HCT116 (cell line): ENCODE measurements at regions not wholly inside any gene's neighbourhood (a gene's known extent, or its start where the extent isn't known, plus 50 kb on each side); places are given as distances from the start of the nearest gene placed in this dataset.

ENCODE experiments used
- ATAC-seq: fragments of 200-7000 bp; cut with Tn5 transposase; 2 replicates; pipeline ENCODE4 v1.9.1; 2020; ENCODE audit warnings: mild to moderate bottlenecking, moderate library complexity
- BruUV-seq: library from RNA; stranded (reverse); fragments of 400-500 nt; replicated peaks from 2 replicates; lab custom pipeline; 2021; lab: Mats Ljungman, UMichigan
- CTCF ChIA-PET: fragments of 300-600 bp; sonication (Branson Sonifier 250); formaldehyde crosslinking; loops from one replicate; lab custom pipeline; 2021; ENCODE audit warnings: antibody characterized with exemption; lab: Charles Lee
- POLR2A ChIA-PET: fragments of 300-600, 350-600 bp; sonication (Branson Sonifier 250); formaldehyde crosslinking; loops from one replicate; lab custom pipeline; 2021; ENCODE audit warnings: antibody characterized with exemption; lab: Charles Lee
- RAD21 ChIA-PET, 2 experiments: fragments of 300-600 bp; sonication (Branson Sonifier 250); formaldehyde crosslinking; loops; one replicate each; lab custom pipeline; 2023; ENCODE audit warnings: low total read pairs in 2 of 2; ENCODE audit not compliant: uncharacterized antibody in 2 of 2, unreplicated experiment in 2 of 2, low non-redundant PET in 1 of 2; lab: Charles Lee
- DNase-seq: peaks from one replicate; pipeline ENCODE4 v3.0.0-alpha.2; 2010; ENCODE audit warnings: low read depth, low spot score
- H2AFZ ChIP-seq: fragments of 200-600 bp; shearing (Covaris generic), sonication (generic); 2 replicates; pipeline ENCODE4 v1.6.1; 2017; ENCODE audit warnings: low read depth, mixed run types, mixed read lengths, antibody characterized with exemption, low read length; ENCODE audit not compliant: poor library complexity, severe bottlenecking
- H3K27ac ChIP-seq: 2 replicates; pipeline ENCODE4 v1.5.1; 2012; ENCODE audit warnings: low read depth, low read length
- H3K27me3 ChIP-seq: fragments of 200-600 bp; sonication (generic); 2 replicates; pipeline ENCODE4 v1.6.1; 2016; ENCODE audit warnings: mixed run types, low read length, mixed read lengths; ENCODE audit not compliant: insufficient read depth
- H3K36me3 ChIP-seq, 2 experiments: fragments of 200-500 bp in 1 of 2; fragments of 200-600 bp in 1 of 2; sonication (Bioruptor generic) in 1 of 2; sonication (generic) in 1 of 2; 2 replicates each; pipeline versions ENCODE4 v1.5.1 to v1.6.1; 2014 to 2016; ENCODE audit warnings: low read length in 2 of 2, inconsistent platforms in 1 of 2, mixed read lengths in 1 of 2, mixed run types in 1 of 2; ENCODE audit not compliant: insufficient read depth in 2 of 2, control insufficient read depth in 1 of 2
- H3K4me1 ChIP-seq, 2 experiments: fragments of 200-600 bp in 1 of 2; sonication (generic) in 1 of 2; 2 replicates each; pipeline versions ENCODE4 v1.5.1 to v1.6.1; 2012 to 2017; ENCODE audit warnings: low read length in 2 of 2, inconsistent platforms in 1 of 2, mild to moderate bottlenecking in 1 of 2, mixed read lengths in 1 of 2, mixed run types in 1 of 2, moderate library complexity in 1 of 2; ENCODE audit not compliant: insufficient read depth in 2 of 2, control insufficient read depth in 1 of 2
- H3K4me2 ChIP-seq: fragments of 200-600 bp; sonication (generic); 2 replicates; pipeline ENCODE4 v1.6.1; 2017; ENCODE audit warnings: mixed run types, low read length, mixed read lengths
- H3K4me3 ChIP-seq, 2 experiments: fragments of 200-600 bp in 1 of 2; sonication (generic) in 1 of 2; replicated peaks in 1 of 2; 2 replicates each; pipeline ENCODE4 v1.5.1; 2011 to 2016; ENCODE audit warnings: low read length in 2 of 2, control low read depth in 1 of 2, low read depth in 1 of 2, mild to moderate bottlenecking in 1 of 2, mixed read lengths in 1 of 2, mixed run types in 1 of 2
- H3K79me2 ChIP-seq: fragments of 200-600 bp; sonication (generic); 2 replicates; pipeline ENCODE4 v1.6.1; 2017; ENCODE audit warnings: mild to moderate bottlenecking, mixed run types, low read length, moderate library complexity, mixed read lengths; ENCODE audit not compliant: insufficient read depth
- H3K9ac ChIP-seq: fragments of 200-600 bp; sonication (generic); 2 replicates; pipeline ENCODE4 v1.6.1; 2016; ENCODE audit warnings: low read length, mixed read lengths
- H3K9me2 ChIP-seq: fragments of 200-600 bp; sonication (generic), shearing (Covaris generic); 2 replicates; pipeline ENCODE4 v1.6.1; 2017; ENCODE audit warnings: mixed run types, mild to moderate bottlenecking, moderate library complexity; ENCODE audit not compliant: insufficient read depth
- H3K9me3 ChIP-seq, 2 experiments: fragments of 200-500 bp in 1 of 2; fragments of 200-600 bp in 1 of 2; sonication (Bioruptor generic) in 1 of 2; sonication (generic) in 1 of 2; 2 replicates each; pipeline ENCODE4 v1.6.1; 2014 to 2017; ENCODE audit warnings: low read length in 2 of 2, mixed read lengths in 2 of 2, inconsistent platforms in 1 of 2, low read depth in 1 of 2, mild to moderate bottlenecking in 1 of 2, mixed run types in 1 of 2, moderate library complexity in 1 of 2; ENCODE audit not compliant: control insufficient read depth in 1 of 2, insufficient read depth in 1 of 2
- H4K20me1 ChIP-seq: fragments of 200-600 bp; sonication (generic), shearing (Covaris generic); 2 replicates; pipeline ENCODE4 v1.6.1; 2017; ENCODE audit warnings: mixed run types, mild to moderate bottlenecking, moderate library complexity; ENCODE audit not compliant: insufficient read depth
- ATF3 ChIP-seq: IDR thresholded peaks from 2 replicates; pipeline ENCODE4 v1.6.1; 2012
- CBX3 ChIP-seq: IDR thresholded peaks from 2 replicates; pipeline ENCODE4 v1.6.1; 2012; ENCODE audit warnings: low read depth
- CEBPB ChIP-seq: IDR thresholded peaks from 2 replicates; pipeline ENCODE4 v1.6.1; 2012; ENCODE audit warnings: low read depth
- ELF1 ChIP-seq: IDR thresholded peaks from 2 replicates; pipeline ENCODE4 v1.6.1; 2012; ENCODE audit warnings: low read depth, borderline replicate concordance
- EZH2 ChIP-seq: fragments of 200-600 bp; sonication (generic); IDR thresholded peaks from 2 replicates; pipeline ENCODE4 v1.6.1; 2017; ENCODE audit warnings: antibody characterized with exemption, mixed run types
- EZH2phosphoT487 ChIP-seq: fragments of 200-600 bp; IDR thresholded peaks from 2 replicates; pipeline ENCODE4 v1.6.1; 2018; ENCODE audit warnings: antibody characterized with exemption, borderline replicate concordance
- FOSL1 ChIP-seq: IDR thresholded peaks from 2 replicates; pipeline ENCODE4 v1.6.1; 2012; ENCODE audit warnings: low read depth
- JUND ChIP-seq: IDR thresholded peaks from 2 replicates; pipeline ENCODE4 v1.6.1; 2012
- POLR2A ChIP-seq: IDR thresholded peaks from 2 replicates; pipeline ENCODE4 v1.7.0; 2011; ENCODE audit warnings: borderline replicate concordance; ENCODE audit not compliant: insufficient read depth, insufficient read length; ENCODE audit errors: extremely low read depth
- POLR2AphosphoS5 ChIP-seq: IDR thresholded peaks from 2 replicates; pipeline ENCODE4 v1.6.1; 2011; ENCODE audit warnings: mild to moderate bottlenecking, low read depth, low read length, moderate library complexity
- RAD21 ChIP-seq: IDR thresholded peaks from 2 replicates; pipeline ENCODE4 v1.6.1; 2012; ENCODE audit warnings: low read depth, mild to moderate bottlenecking
- SIN3A ChIP-seq: IDR thresholded peaks from 2 replicates; pipeline ENCODE4 v1.6.1; 2012; ENCODE audit warnings: low read depth
- SP1 ChIP-seq: IDR thresholded peaks from 2 replicates; pipeline ENCODE4 v1.6.1; 2012; ENCODE audit warnings: low read depth
- TCF7L2 ChIP-seq: IDR thresholded peaks from 2 replicates; pipeline ENCODE4 v1.7.0; 2011; ENCODE audit warnings: borderline replicate concordance, inconsistent platforms; ENCODE audit not compliant: insufficient read depth, insufficient read length; ENCODE audit errors: extremely low read depth
- YY1 ChIP-seq: IDR thresholded peaks from 2 replicates; pipeline ENCODE4 v1.6.1; 2011; ENCODE audit warnings: low read length, low read depth, moderate library complexity, mild to moderate bottlenecking; ENCODE audit not compliant: insufficient replicate concordance; ENCODE audit errors: extremely low read depth
- ZFX ChIP-seq: fragments of 450-650 bp; IDR thresholded peaks from 2 replicates; pipeline ENCODE4 v1.6.1; 2017
- intact Hi-C: fragments of 100-400 bp; cut with micrococcal nuclease; formaldehyde crosslinking; loops from 2 replicates; pipeline ENCODE4 v1.10.0; 2022
- TF ChIP-seq, protein P1 (sequence below), 3 experiments: fragments of 200-600 bp in 1 of 3; sonication (generic) in 1 of 3; IDR thresholded peaks in 2 of 3; conservative IDR thresholded peaks in 1 of 3; 2 replicates each; pipeline ENCODE4 v1.5.1; 2012 to 2017; ENCODE audit warnings: low read depth in 2 of 3, low read length in 2 of 3, antibody characterized with exemption in 1 of 3, borderline replicate concordance in 1 of 3, control low read depth in 1 of 3, mild to moderate bottlenecking in 1 of 3, mixed read lengths in 1 of 3, mixed run types in 1 of 3, moderate library complexity in 1 of 3; ENCODE audit not compliant: insufficient read depth in 1 of 3
- TF ChIP-seq, protein P2 (sequence below): IDR thresholded peaks from 2 replicates; pipeline ENCODE4 v1.6.1; 2011; ENCODE audit warnings: mild to moderate bottlenecking, low read length, moderate library complexity; ENCODE audit not compliant: insufficient replicate concordance; ENCODE audit errors: extremely low read depth

GRCh38 chr18:4987452-4988405 lies 209.3 kb downstream of the AKAIN1 start (continued):
- no peak for TF ChIP-seq FOSL1
- TF ChIP-seq, protein P1, sequence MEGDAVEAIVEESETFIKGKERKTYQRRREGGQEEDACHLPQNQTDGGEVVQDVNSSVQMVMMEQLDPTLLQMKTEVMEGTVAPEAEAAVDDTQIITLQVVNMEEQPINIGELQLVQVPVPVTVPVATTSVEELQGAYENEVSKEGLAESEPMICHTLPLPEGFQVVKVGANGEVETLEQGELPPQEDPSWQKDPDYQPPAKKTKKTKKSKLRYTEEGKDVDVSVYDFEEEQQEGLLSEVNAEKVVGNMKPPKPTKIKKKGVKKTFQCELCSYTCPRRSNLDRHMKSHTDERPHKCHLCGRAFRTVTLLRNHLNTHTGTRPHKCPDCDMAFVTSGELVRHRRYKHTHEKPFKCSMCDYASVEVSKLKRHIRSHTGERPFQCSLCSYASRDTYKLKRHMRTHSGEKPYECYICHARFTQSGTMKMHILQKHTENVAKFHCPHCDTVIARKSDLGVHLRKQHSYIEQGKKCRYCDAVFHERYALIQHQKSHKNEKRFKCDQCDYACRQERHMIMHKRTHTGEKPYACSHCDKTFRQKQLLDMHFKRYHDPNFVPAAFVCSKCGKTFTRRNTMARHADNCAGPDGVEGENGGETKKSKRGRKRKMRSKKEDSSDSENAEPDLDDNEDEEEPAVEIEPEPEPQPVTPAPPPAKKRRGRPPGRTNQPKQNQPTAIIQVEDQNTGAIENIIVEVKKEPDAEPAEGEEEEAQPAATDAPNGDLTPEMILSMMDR (IDR thresholded peaks at IDR 0.05 in 2 of 3, conservative IDR thresholded peaks at IDR 0.05 in 1 of 3; ENCODE audit: borderline replicate concordance in 1 of 3, insufficient read depth in 1 of 3, low read depth in 2 of 3, low read length in 2 of 3): no peak
- no peak for TF ChIP-seq ATF3
- TF ChIP-seq JUND: no peak
- TF ChIP-seq POLR2A: no peak
- no peak for TF ChIP-seq ZFX
- TF ChIP-seq ELF1: no peak
- no peak for TF ChIP-seq EZH2phosphoT487
- TF ChIP-seq, all 23 proteins: peak for 0

GRCh38 chr18:4986677-4987076 lies 210.4 kb downstream of the AKAIN1 start:
- POLR2A ChIA-PET: no interaction called here
- H4K20me1 ChIP-seq: no peaks in the 10 kb centered on the region
- CTCF ChIA-PET: no interaction called here
- no peak overlapping the region for H2AFZ ChIP-seq
- no peak overlapping the region for H3K4me2 ChIP-seq
- intact Hi-C loops: no loop called here
- H3K79me2 ChIP-seq: no peaks in the 10 kb centered on the region
- RAD21 ChIA-PET: no interaction called here
- ATAC-seq (no peak), DNase-seq (no peak)
- no peak overlapping the region for H3K9ac ChIP-seq
- no peak overlapping the region for H3K4me3 ChIP-seq
- H3K9me3 ChIP-seq: peaks cover 6 to 26% of the 10 kb centered on the region in 2 experiments; a peak in 2 of 4 replicates
- H3K4me1 ChIP-seq: no peaks in the 10 kb centered on the region
- no peaks in the 10 kb centered on the region for H3K27me3 ChIP-seq
- no peak overlapping the region for H3K27ac ChIP-seq
- no peaks in the 10 kb centered on the region for H3K36me3 ChIP-seq
- H3K9me2 ChIP-seq: no peaks in the 10 kb centered on the region
- no TSS peak for BruUV-seq
- TF ChIP-seq, protein P2, sequence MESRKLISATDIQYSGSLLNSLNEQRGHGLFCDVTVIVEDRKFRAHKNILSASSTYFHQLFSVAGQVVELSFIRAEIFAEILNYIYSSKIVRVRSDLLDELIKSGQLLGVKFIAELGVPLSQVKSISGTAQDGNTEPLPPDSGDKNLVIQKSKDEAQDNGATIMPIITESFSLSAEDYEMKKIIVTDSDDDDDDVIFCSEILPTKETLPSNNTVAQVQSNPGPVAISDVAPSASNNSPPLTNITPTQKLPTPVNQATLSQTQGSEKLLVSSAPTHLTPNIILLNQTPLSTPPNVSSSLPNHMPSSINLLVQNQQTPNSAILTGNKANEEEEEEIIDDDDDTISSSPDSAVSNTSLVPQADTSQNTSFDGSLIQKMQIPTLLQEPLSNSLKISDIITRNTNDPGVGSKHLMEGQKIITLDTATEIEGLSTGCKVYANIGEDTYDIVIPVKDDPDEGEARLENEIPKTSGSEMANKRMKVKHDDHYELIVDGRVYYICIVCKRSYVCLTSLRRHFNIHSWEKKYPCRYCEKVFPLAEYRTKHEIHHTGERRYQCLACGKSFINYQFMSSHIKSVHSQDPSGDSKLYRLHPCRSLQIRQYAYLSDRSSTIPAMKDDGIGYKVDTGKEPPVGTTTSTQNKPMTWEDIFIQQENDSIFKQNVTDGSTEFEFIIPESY: no peak
- TF ChIP-seq CEBPB (no peak), TCF7L2 (no peak), ZFX (no peak), ATF3 (no peak), EZH2phosphoT487 (no peak), SIN3A (no peak), YY1 (no peak), RAD21 (no peak), CBX3 (no peak), SP1 (no peak), POLR2AphosphoS5 (no peak), EZH2 (no peak)
